ENCODE measurements at regions not wholly inside any gene's neighbourhood (a gene's known extent, or its start where the extent isn't known, plus 50 kb on each side); places are given as distances from the start of the nearest gene placed in this dataset.
A peak's percentile ranks its signal among the peaks of the same experiment; 100 is the strongest.
"Not testable (repeated sequence)": the region's sequence is repeated elsewhere in the genome, so short reads cannot be mapped to it uniquely, and the experiment has no call there.

GRCh38 chr2:87559001-87559400, 188.9 kb upstream of the PLGLB2 start:
- H3K4me3 ChIP-seq; intact Hi-C loops (cut with DNase I); H3K9me3 ChIP-seq (replicated peaks in 1 of 3); H3K27me3 ChIP-seq; H3K36me3 ChIP-seq (replicated peaks in 1 of 2); DNase-seq; H3K27ac ChIP-seq; H3K4me1 ChIP-seq (replicated peaks in 1 of 2): not testable (repeated sequence)
- 50 to 85% (median 74%) methylated on average over 1 to 2 of the region's 5 CpGs; no CpG with 5 or more reads in 1 of the 4 donors for WGBS, 4 donors

- intact Hi-C loops (cut with DNase I); H3K27ac ChIP-seq; H3K4me3 ChIP-seq; H3K4me1 ChIP-seq (replicated peaks in 1 of 2); DNase-seq; H3K36me3 ChIP-seq (replicated peaks in 1 of 2); H3K9me3 ChIP-seq (replicated peaks in 1 of 3); H3K27me3 ChIP-seq: not testable (repeated sequence)
- WGBS, 4 donors, result 86 to 100% (median 92%) methylated on average over 1 to 2 of the region's 2 CpGs
Observed at GRCh38 chr2:87559735-87560134, 188.2 kb upstream of the PLGLB2 start.

DNA sequence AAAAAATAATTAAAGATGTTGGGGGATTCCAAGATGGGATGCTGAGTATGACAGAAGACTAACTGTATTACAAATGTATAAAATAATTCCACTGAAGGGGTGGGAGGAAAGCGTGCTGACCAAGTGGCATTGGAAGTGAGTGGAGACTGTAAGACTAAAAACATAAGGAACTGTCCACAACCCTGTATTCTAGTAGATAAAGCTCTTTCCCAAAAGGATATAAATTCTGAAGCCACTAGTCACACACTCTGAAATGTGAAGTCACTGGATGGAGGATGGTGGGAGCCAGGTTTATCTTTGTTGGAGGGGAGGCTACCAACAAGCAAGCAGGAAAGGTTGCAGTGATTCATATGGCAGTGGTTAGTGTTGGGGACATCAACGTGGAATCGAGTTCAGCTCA, 182.8 kb upstream of the PLGLB2 start:
- H3K27me3 ChIP-seq; DNase-seq; H3K27ac ChIP-seq; H3K36me3 ChIP-seq (replicated peaks in 1 of 2); H3K4me1 ChIP-seq (replicated peaks in 1 of 2); H3K4me3 ChIP-seq; intact Hi-C loops (cut with DNase I); H3K9me3 ChIP-seq (replicated peaks in 1 of 3): not testable (repeated sequence)
- 94 to 100% (median 98%) methylated on average over 1 of the region's 3 CpGs for WGBS, 4 donors

GRCh38 chr2:87566531-87566930, 181.4 kb upstream of the PLGLB2 start:
- H3K4me3 ChIP-seq; H3K9me3 ChIP-seq (replicated peaks in 1 of 3); H3K27ac ChIP-seq; H3K4me1 ChIP-seq (replicated peaks in 1 of 2); H3K27me3 ChIP-seq; intact Hi-C loops (cut with DNase I); DNase-seq; H3K36me3 ChIP-seq (replicated peaks in 1 of 2): not testable (repeated sequence)
- 85 to 91% (median 86%) methylated on average over 3 of the region's 3 CpGs for WGBS, 4 donors

GRCh38 chr2:87567093-87567492, 180.8 kb upstream of the PLGLB2 start:
- H3K27me3 ChIP-seq; H3K9me3 ChIP-seq (replicated peaks in 1 of 3); H3K4me3 ChIP-seq; H3K4me1 ChIP-seq (replicated peaks in 1 of 2); H3K27ac ChIP-seq; DNase-seq; intact Hi-C loops (cut with DNase I); H3K36me3 ChIP-seq (replicated peaks in 1 of 2): not testable (repeated sequence)
- WGBS, 4 donors, result 85 to 94% (median 92%) methylated on average over 10 of the region's 11 CpGs

GRCh38 chr2:87567912-87568311, 180.0 kb upstream of the PLGLB2 start:
- H3K27ac ChIP-seq; H3K36me3 ChIP-seq (replicated peaks in 1 of 2); DNase-seq; H3K27me3 ChIP-seq; H3K4me1 ChIP-seq (replicated peaks in 1 of 2); H3K4me3 ChIP-seq; intact Hi-C loops (cut with DNase I); H3K9me3 ChIP-seq (replicated peaks in 1 of 3): not testable (repeated sequence)
- 93 to 100% (median 97%) methylated on average over 2 of the region's 3 CpGs for WGBS, 4 donors

GRCh38 chr2:87568554-87569278, 179.2 kb upstream of the PLGLB2 start:
- 85 to 94% (median 89%) methylated on average over 8 of the region's 10 CpGs for WGBS, 4 donors
- H3K27me3 ChIP-seq; intact Hi-C loops (cut with DNase I); H3K36me3 ChIP-seq (replicated peaks in 1 of 2); H3K9me3 ChIP-seq (replicated peaks in 1 of 3); H3K4me3 ChIP-seq; H3K27ac ChIP-seq; H3K4me1 ChIP-seq (replicated peaks in 1 of 2); DNase-seq: not testable (repeated sequence)

DNA sequence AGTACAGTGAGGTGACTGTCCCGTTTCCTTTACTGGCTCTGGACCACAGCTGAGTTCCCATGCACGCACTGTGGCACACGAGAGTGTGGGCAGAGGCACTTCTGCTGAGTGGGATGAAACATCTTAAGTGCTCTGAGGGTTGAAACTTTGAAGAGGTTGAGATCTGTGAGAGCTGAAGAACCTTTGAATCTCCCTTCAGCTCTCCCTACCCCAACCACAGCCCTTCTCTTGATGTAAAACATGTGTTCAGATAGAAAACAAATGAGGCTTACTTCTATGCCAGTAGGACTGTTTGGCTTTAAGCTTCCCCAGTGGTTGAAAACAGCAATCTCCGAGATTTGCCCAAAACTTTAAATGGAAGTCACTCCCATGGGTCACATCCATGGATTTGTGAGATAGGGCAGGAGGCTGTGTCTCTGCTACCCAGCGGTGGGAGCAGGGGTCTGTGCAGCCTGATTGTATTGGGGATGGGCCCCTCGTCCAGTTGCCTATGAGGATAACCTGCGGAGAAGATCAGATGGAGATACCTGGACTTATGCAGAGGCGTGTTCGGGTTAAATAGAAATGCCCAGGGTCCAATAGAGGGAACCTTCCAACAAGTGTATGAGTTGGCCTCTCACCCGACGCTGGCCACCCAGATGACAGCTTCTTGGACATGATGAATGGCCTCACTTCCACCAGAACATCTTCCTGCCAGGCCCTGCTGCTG, 178.0 kb upstream of the PLGLB2 start:
- H3K4me1 ChIP-seq (replicated peaks in 1 of 2); H3K36me3 ChIP-seq (replicated peaks in 1 of 2); H3K27me3 ChIP-seq; H3K27ac ChIP-seq; H3K4me3 ChIP-seq; intact Hi-C loops (cut with DNase I); H3K9me3 ChIP-seq (replicated peaks in 1 of 3): not testable (repeated sequence)
- DNase-seq, result peak in 2 of 7 donors; percentile 3 to 33
- WGBS, 4 donors, result 58 to 98% (median 81%) methylated on average over 4 to 10 of the region's 11 CpGs

DNA sequence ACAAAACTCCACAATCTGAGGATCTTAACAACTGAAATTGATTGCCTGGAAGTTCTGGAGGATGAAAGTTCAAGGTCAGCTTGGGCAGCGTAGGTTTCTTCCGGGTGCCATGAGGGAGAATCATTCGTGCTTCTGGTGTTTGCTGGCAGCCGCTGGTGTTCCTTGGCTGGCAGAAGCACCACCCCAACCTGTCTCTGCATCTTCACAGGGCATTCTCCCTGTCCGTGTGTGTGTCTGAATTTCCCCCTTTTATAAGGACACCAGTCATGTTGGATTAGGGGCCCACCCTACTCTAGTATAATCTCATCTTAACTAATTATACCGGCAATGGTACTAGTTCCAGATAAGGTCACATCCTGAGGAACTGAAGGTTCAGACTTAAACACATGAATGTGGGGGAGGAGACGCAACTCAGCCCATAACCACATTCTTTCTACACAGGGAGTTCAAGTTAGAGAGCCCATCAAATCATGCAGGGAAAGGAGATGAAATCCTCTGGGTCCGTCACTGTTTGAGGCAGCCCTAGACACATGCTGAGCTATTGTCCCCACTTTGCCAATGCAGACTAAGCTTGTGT, 175.9 kb upstream of the PLGLB2 start:
- H3K4me3 ChIP-seq; H3K4me1 ChIP-seq (replicated peaks in 1 of 2); H3K27me3 ChIP-seq; intact Hi-C loops (cut with DNase I); H3K36me3 ChIP-seq (replicated peaks in 1 of 2); H3K27ac ChIP-seq; H3K9me3 ChIP-seq (replicated peaks in 1 of 3); DNase-seq: not testable (repeated sequence)
- 92 to 97% (median 96%) methylated on average over 1 to 4 of the region's 8 CpGs; no CpG with 5 or more reads in 1 of the 4 donors for WGBS, 4 donors

GRCh38 chr2:87572906-87573305, 175.0 kb upstream of the PLGLB2 start:
- 92 to 96% methylated on average over 4 to 5 of the region's 12 CpGs; no CpG with 5 or more reads in 2 of the 4 donors for WGBS, 4 donors
- H3K27me3 ChIP-seq; H3K4me1 ChIP-seq (replicated peaks in 1 of 2); DNase-seq; H3K4me3 ChIP-seq; H3K36me3 ChIP-seq (replicated peaks in 1 of 2); intact Hi-C loops (cut with DNase I); H3K9me3 ChIP-seq (replicated peaks in 1 of 3); H3K27ac ChIP-seq: not testable (repeated sequence)
